Brain microvascular endothelial cell (primary cell): ENCODE measurements at regions not wholly inside any gene's neighbourhood (a gene's known extent, or its start where the extent isn't known, plus 50 kb on each side); places are given as distances from the start of the nearest gene placed in this dataset.

ENCODE experiments used
- DNase-seq: peaks from one replicate; pipeline ENCODE4 v3.0.0-alpha.2; 2020
- H3K27ac ChIP-seq: fragments of 250-450 bp; sonication (Bioruptor Pico); 2 replicates; pipeline ENCODE4 v1.5.1; 2020; ENCODE audit warnings: mild to moderate bottlenecking, moderate library complexity
- H3K27me3 ChIP-seq: fragments of 250-450 bp; sonication (Bioruptor Pico); replicated peaks from 2 replicates; pipeline ENCODE4 v1.5.1; 2020; ENCODE audit warnings: mild to moderate bottlenecking
- H3K36me3 ChIP-seq: fragments of 250-450 bp; sonication (Bioruptor Pico); replicated peaks from 2 replicates; pipeline ENCODE4 v1.5.1; 2020; ENCODE audit warnings: mild to moderate bottlenecking
- H3K4me3 ChIP-seq: 2 replicates; pipeline ENCODE4 v1.5.1; 2011; ENCODE audit warnings: low read depth, mild to moderate bottlenecking, control low read depth, low read length, moderate library complexity
- in situ Hi-C: cut with HindIII; loops from 2 replicates; pipeline ENCODE4 v1.10.0; 2017; ENCODE audit warnings: low sequenced_read_pairs, low pct_ligation_motif_present
- TF ChIP-seq, protein P1 (sequence below): IDR thresholded peaks from 2 replicates; pipeline ENCODE4 v1.5.1; 2011; ENCODE audit warnings: low read depth, mild to moderate bottlenecking, moderate library complexity, low read length, control low read depth, inconsistent platforms; ENCODE audit errors: missing control alignments

GRCh38 chr13:76610819-76611415 lies 275.3 kb downstream of the KCTD12 start:
- H3K36me3 ChIP-seq: no peaks in the 10 kb centered on the region
- no peak overlapping the region for H3K27ac ChIP-seq
- no peak overlapping the region for H3K4me3 ChIP-seq
- TF ChIP-seq, protein P1, sequence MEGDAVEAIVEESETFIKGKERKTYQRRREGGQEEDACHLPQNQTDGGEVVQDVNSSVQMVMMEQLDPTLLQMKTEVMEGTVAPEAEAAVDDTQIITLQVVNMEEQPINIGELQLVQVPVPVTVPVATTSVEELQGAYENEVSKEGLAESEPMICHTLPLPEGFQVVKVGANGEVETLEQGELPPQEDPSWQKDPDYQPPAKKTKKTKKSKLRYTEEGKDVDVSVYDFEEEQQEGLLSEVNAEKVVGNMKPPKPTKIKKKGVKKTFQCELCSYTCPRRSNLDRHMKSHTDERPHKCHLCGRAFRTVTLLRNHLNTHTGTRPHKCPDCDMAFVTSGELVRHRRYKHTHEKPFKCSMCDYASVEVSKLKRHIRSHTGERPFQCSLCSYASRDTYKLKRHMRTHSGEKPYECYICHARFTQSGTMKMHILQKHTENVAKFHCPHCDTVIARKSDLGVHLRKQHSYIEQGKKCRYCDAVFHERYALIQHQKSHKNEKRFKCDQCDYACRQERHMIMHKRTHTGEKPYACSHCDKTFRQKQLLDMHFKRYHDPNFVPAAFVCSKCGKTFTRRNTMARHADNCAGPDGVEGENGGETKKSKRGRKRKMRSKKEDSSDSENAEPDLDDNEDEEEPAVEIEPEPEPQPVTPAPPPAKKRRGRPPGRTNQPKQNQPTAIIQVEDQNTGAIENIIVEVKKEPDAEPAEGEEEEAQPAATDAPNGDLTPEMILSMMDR: no peak
- H3K27me3 ChIP-seq: no peaks in the 10 kb centered on the region
- in situ Hi-C loops: no loop called here
- no peak for DNase-seq

DNA sequence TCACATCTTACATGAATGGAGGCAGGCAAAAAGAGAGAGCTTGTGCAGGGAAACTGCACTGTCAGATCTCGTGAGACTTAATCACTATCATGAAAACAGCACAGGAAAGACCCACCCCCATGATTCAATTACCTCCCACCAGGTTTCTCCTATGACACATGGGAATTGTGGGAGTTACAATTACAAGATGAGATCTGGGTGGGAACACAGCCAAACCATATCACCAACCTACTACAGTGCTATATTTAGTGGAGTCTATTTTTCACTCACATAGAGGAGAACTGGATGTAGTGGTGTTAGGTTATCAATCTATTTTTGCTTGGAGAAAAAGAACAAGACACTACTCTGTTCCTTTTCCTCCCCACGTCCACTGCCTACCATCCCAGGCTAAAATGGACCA lies 276.6 kb downstream of the KCTD12 start:
- H3K27me3 ChIP-seq: no peaks in the 10 kb centered on the region
- no peaks in the 10 kb centered on the region for H3K36me3 ChIP-seq
- in situ Hi-C loops: no loop called here
- TF ChIP-seq, protein P1: no peak
- H3K27ac ChIP-seq: no peak overlapping the region
- H3K4me3 ChIP-seq: no peak overlapping the region
- peak; percentile 14 for DNase-seq

DNA sequence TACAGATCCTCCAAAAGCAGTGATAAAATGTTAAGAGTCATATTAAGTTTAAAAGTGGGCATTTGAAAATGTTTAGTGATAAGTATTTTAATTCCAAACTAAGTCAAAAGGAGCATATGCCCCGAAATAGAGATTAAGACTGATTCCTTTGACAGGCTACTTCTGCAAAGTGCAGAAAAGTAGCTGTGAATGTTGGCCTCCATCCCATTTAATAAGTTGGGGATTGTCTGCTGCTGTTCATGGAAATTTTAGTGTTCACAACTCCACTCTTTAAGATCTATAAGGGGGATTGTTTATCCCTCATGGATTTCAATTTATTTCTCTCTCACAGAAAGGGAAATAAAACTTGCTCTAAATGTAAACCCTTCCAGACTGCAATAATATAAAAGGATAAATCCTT lies 278.3 kb downstream of the KCTD12 start:
- Histone ChIP-seq H3K36me3 (no peaks in the 10 kb centered on the region), H3K4me3 (no peak overlapping the region), H3K27me3 (no peaks in the 10 kb centered on the region), H3K27ac (no peak overlapping the region)
- TF ChIP-seq, protein P1: no peak
- in situ Hi-C loops: no loop called here
- no peak for DNase-seq

DNA sequence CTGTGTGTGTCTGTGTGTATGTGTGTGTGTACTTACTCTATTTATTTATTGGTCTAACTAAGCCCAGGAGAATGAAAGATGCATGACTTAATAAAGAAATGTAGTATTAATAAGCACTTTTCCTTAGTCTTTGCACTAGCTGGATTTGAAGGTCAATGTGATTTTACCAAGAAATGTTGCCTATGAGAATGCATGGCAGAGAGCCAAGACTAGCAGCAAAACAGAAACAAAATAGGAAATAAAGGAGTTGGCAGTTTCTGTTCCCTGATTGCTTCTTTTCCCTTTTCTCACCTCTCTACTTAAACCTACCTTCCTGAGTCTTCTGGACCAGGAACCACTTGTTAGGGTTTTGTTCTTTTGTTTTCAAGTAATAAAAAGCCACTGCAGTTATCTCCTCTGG lies 286.1 kb downstream of the KCTD12 start:
- Histone ChIP-seq H3K27me3 (no peaks in the 10 kb centered on the region), H3K36me3 (no peaks in the 10 kb centered on the region), H3K4me3 (no peak overlapping the region), H3K27ac (no peak overlapping the region)
- TF ChIP-seq, protein P1: no peak
- in situ Hi-C loops: no loop called here
- DNase-seq: peak; percentile 15

DNA sequence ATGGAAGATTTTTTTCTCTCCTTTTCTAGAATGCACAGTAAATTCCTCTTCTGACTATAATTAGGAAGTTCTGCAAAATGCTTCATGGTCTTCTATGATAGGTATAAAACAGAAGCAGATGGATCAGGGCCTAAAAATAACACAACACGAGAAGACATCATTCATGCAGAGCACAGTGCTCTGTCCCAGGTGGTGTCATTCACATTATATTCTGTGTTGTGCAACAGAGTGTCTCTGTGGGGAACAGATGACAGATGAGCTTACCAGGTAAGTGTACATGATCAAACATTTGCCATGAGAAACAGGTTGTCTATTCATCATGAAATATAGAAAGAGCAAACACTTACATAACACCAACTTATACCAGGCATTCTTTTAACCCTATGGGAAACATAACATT lies 288.3 kb downstream of the KCTD12 start:
- Histone ChIP-seq H3K27ac (no peak overlapping the region), H3K4me3 (no peak overlapping the region), H3K36me3 (no peaks in the 10 kb centered on the region), H3K27me3 (no peaks in the 10 kb centered on the region)
- TF ChIP-seq, protein P1: no peak
- no peak for DNase-seq
- in situ Hi-C loops: no loop called here

- H3K4me3 ChIP-seq: no peak overlapping the region
- in situ Hi-C loops: no loop called here
- no peaks in the 10 kb centered on the region for H3K36me3 ChIP-seq
- H3K27ac ChIP-seq: no peak overlapping the region
- no peaks in the 10 kb centered on the region for H3K27me3 ChIP-seq
- TF ChIP-seq, protein P1: no peak
- DNase-seq: peak; percentile 36
These were observed 290.0 kb downstream of the KCTD12 start for GRCh38 chr13:76596216-76596615.
